IMR-90 (cell line): ENCODE measurements at regions not wholly inside any gene's neighbourhood (a gene's known extent, or its start where the extent isn't known, plus 50 kb on each side); places are given as distances from the start of the nearest gene placed in this dataset.

Source experiments
- ATAC-seq: fragments of 200-7000 bp; cut with Tn5 transposase; 2 replicates; pipeline ENCODE4 v1.9.1; 2020; ENCODE audit warnings: low read depth, mild to moderate bottlenecking, moderate library complexity
- BruUV-seq: library from RNA; stranded (reverse); fragments of 400-500 nt; replicated peaks from 2 replicates; lab custom pipeline; 2021; lab: Mats Ljungman, UMichigan
- CTCF ChIA-PET: fragments of 300-600 bp; formaldehyde crosslinking; extraction: SDS; loops from one replicate; lab custom pipeline; 2021; ENCODE audit warnings: antibody characterized with exemption; lab: Yijun Ruan, JAX
- POLR2A ChIA-PET: fragments of 300-600 bp; sonication (Branson Sonifier 250); formaldehyde crosslinking; loops from one replicate; lab custom pipeline; 2022; ENCODE audit warnings: antibody characterized with exemption; ENCODE audit not compliant: unreplicated experiment; lab: Charles Lee
- DNase-seq: peaks from one replicate; pipeline ENCODE4 v3.0.0; 2013
- H2AFZ ChIP-seq: replicated peaks from 2 replicates; pipeline ENCODE3; 2013; ENCODE audit warnings: low read length, mild to moderate bottlenecking; ENCODE audit not compliant: poor library complexity
- H2AK5ac ChIP-seq: 2 replicates; pipeline ENCODE4 v1.6.1; 2013; ENCODE audit warnings: low read depth, low read length, inconsistent platforms
- H2AK9ac ChIP-seq: replicated peaks from 2 replicates; pipeline ENCODE3; 2013; ENCODE audit warnings: mild to moderate bottlenecking, low read depth, low read length, moderate library complexity; ENCODE audit not compliant: poor library complexity
- H2BK120ac ChIP-seq: 2 replicates; pipeline ENCODE4 v1.6.1; 2013; ENCODE audit warnings: low read depth, low read length, inconsistent platforms
- H2BK15ac ChIP-seq: 3 replicates; pipeline ENCODE4 v1.6.1; 2013; ENCODE audit warnings: low read depth, low read length, inconsistent platforms
- H2BK20ac ChIP-seq: 2 replicates; pipeline ENCODE4 v1.6.1; 2013; ENCODE audit warnings: low read depth, mild to moderate bottlenecking, inconsistent platforms, low read length, moderate library complexity
- H2BK5ac ChIP-seq: 2 replicates; pipeline ENCODE4 v1.6.1; 2013; ENCODE audit warnings: mild to moderate bottlenecking, low read depth, low read length, inconsistent platforms; ENCODE audit not compliant: poor library complexity, severe bottlenecking
- H3K14ac ChIP-seq: replicated peaks from 2 replicates; pipeline ENCODE4 v1.6.1; 2013; ENCODE audit warnings: low read depth, low read length, inconsistent platforms
- H3K18ac ChIP-seq: 2 replicates; pipeline ENCODE4 v1.6.1; 2013; ENCODE audit warnings: low read depth, low read length, control low read depth
- H3K23ac ChIP-seq: 2 replicates; pipeline ENCODE4 v1.6.1; 2013; ENCODE audit warnings: low read depth, low read length, inconsistent platforms
- H3K27ac ChIP-seq: 2 replicates; pipeline ENCODE4 v1.5.1; 2013; ENCODE audit warnings: mild to moderate bottlenecking, control low read depth, low read length; ENCODE audit not compliant: insufficient read depth
- H3K27me3 ChIP-seq: 2 replicates; pipeline ENCODE4 v1.6.1; 2013; ENCODE audit warnings: low read length; ENCODE audit not compliant: control insufficient read depth, insufficient read depth
- H3K36me3 ChIP-seq: 2 replicates; pipeline ENCODE4 v1.6.1; 2013; ENCODE audit warnings: low read length, mixed read lengths; ENCODE audit not compliant: control insufficient read depth, insufficient read depth
- H3K4ac ChIP-seq: 2 replicates; pipeline ENCODE4 v1.6.1; 2013; ENCODE audit warnings: low read depth, low read length, inconsistent platforms
- H3K4me1 ChIP-seq: 2 replicates; pipeline ENCODE4 v1.6.1; 2013; ENCODE audit warnings: low read length, mixed read lengths; ENCODE audit not compliant: control insufficient read depth, insufficient read depth
- H3K4me2 ChIP-seq: 2 replicates; pipeline ENCODE4 v1.6.1; 2013; ENCODE audit warnings: low read depth, mild to moderate bottlenecking, control low read depth, low read length, moderate library complexity
- H3K4me3 ChIP-seq: 2 replicates; pipeline ENCODE4 v1.5.1; 2013; ENCODE audit warnings: low read depth, mild to moderate bottlenecking, control low read depth, low read length, moderate library complexity; ENCODE audit not compliant: insufficient read depth
- H3K56ac ChIP-seq: 2 replicates; pipeline ENCODE4 v1.6.1; 2013; ENCODE audit warnings: low read length, inconsistent platforms; ENCODE audit not compliant: insufficient read depth; ENCODE audit errors: extremely low read depth
- H3K79me1 ChIP-seq, 2 experiments: 2 replicates each; pipeline ENCODE4 v1.6.1; 2013; ENCODE audit warnings: low read length in 2 of 2, inconsistent platforms in 1 of 2, low read depth in 1 of 2
- H3K9ac ChIP-seq: 2 replicates; pipeline ENCODE4 v1.6.1; 2013; ENCODE audit warnings: low read depth, low read length, control low read depth
- H3K9me1 ChIP-seq: 2 replicates; pipeline ENCODE4 v1.6.1; 2013; ENCODE audit warnings: low read length, inconsistent platforms; ENCODE audit not compliant: insufficient read depth
- H3K9me3 ChIP-seq: 2 replicates; pipeline ENCODE4 v1.6.1; 2013; ENCODE audit warnings: low read length; ENCODE audit not compliant: control insufficient read depth, insufficient read depth
- H4K20me1 ChIP-seq: 2 replicates; pipeline ENCODE4 v1.6.1; 2013; ENCODE audit warnings: low read length, inconsistent platforms; ENCODE audit not compliant: insufficient read depth
- H4K5ac ChIP-seq: 2 replicates; pipeline ENCODE4 v1.6.1; 2013; ENCODE audit warnings: mild to moderate bottlenecking, low read depth, low read length, control low read depth
- H4K8ac ChIP-seq, 2 experiments: 2 replicates each; pipeline ENCODE4 v1.6.1; 2013; ENCODE audit warnings: low read depth in 2 of 2, low read length in 2 of 2, control low read depth in 1 of 2, inconsistent platforms in 1 of 2
- H4K91ac ChIP-seq: 2 replicates; pipeline ENCODE4 v1.6.1; 2013; ENCODE audit warnings: low read depth, low read length, inconsistent platforms; ENCODE audit not compliant: insufficient read depth
- BHLHE40 ChIP-seq: fragments of 150-350 bp; IDR thresholded peaks from 2 replicates; pipeline ENCODE4 v1.6.1; 2016; ENCODE audit warnings: mild to moderate bottlenecking, low read depth, low read length
- CEBPB ChIP-seq: IDR thresholded peaks from 2 replicates; pipeline ENCODE4 v1.6.1; 2012; ENCODE audit warnings: low read depth, low read length, improper control_type of control experiment
- CHD1 ChIP-seq: IDR thresholded peaks from 2 replicates; pipeline ENCODE4 v1.6.1; 2012; ENCODE audit warnings: low read depth, low read length, improper control_type of control experiment
- FOS ChIP-seq: fragments of 150-350 bp; IDR thresholded peaks from 2 replicates; pipeline ENCODE4 v1.6.1; 2016; ENCODE audit warnings: low read depth, low read length
- MAFK ChIP-seq: IDR thresholded peaks from 2 replicates; pipeline ENCODE4 v1.6.1; 2012; ENCODE audit warnings: low read depth, low read length, improper control_type of control experiment
- MAZ ChIP-seq: IDR thresholded peaks from 2 replicates; pipeline ENCODE4 v1.6.1; 2012; ENCODE audit warnings: low read depth, mild to moderate bottlenecking, low read length, improper control_type of control experiment, moderate library complexity, borderline replicate concordance
- MXI1 ChIP-seq: IDR thresholded peaks from 2 replicates; pipeline ENCODE4 v1.6.1; 2012; ENCODE audit warnings: low read depth, mild to moderate bottlenecking, low read length, moderate library complexity, borderline replicate concordance
- NFE2L2 ChIP-seq: fragments of 150-350 bp; IDR thresholded peaks from 2 replicates; pipeline ENCODE4 v1.6.1; 2016; ENCODE audit warnings: low read depth, mild to moderate bottlenecking, low read length
- POLR2A ChIP-seq: IDR thresholded peaks from 2 replicates; pipeline ENCODE4 v1.6.1; 2012; ENCODE audit warnings: mild to moderate bottlenecking, low read depth, low read length
- RAD21 ChIP-seq: IDR thresholded peaks from 2 replicates; pipeline ENCODE4 v1.6.1; 2012; ENCODE audit warnings: low read length, improper control_type of control experiment
- RCOR1 ChIP-seq: IDR thresholded peaks from 2 replicates; pipeline ENCODE4 v1.6.1; 2012; ENCODE audit warnings: mild to moderate bottlenecking, low read length, improper control_type of control experiment; ENCODE audit not compliant: insufficient replicate concordance
- RFX5 ChIP-seq: IDR thresholded peaks from 2 replicates; pipeline ENCODE4 v1.8.0; 2012; ENCODE audit warnings: low read depth, mild to moderate bottlenecking, low read length, moderate library complexity
- SMC3 ChIP-seq: fragments of 150-350 bp; IDR thresholded peaks from 2 replicates; pipeline ENCODE4 v1.6.1; 2016; ENCODE audit warnings: low read depth, mild to moderate bottlenecking, antibody characterized with exemption, low read length, moderate library complexity
- USF2 ChIP-seq: fragments of 150-350 bp; IDR thresholded peaks from 2 replicates; pipeline ENCODE4 v1.6.1; 2017; ENCODE audit warnings: mild to moderate bottlenecking, antibody characterized with exemption, low read length, low read depth
- WGBS, 2 experiments: methylation state at CpG; one replicate each; pipeline versions ENCODE4 v1.1.5 to v1.1.7; 2013; ENCODE audit warnings: missing lambda C conversion rate in 2 of 2; ENCODE audit not compliant: insufficient read length in 1 of 2; ENCODE audit errors: extremely low coverage in 2 of 2; 5-methylcytosine and 5-hydroxymethylcytosine counted together
- dilution Hi-C: fragments of 300-500 bp; cut with HindIII; formaldehyde crosslinking; loops from one replicate; pipeline ENCODE4 v1.14.3; 2018; ENCODE audit warnings: low sequenced_read_pairs; ENCODE audit not compliant: unreplicated experiment
- in situ Hi-C: fragments of 300-500 bp; cut with MboI; formaldehyde crosslinking; loops from 3 replicates; pipeline ENCODE4 v1.14.3; 2019; ENCODE audit warnings: low sequenced_read_pairs, inconsistent platforms, mixed read lengths
- intact Hi-C: fragments of 100-400 bp; cut with micrococcal nuclease; formaldehyde crosslinking; loops from 2 replicates; pipeline ENCODE4 v1.10.0; 2022
- TF ChIP-seq, protein P1 (sequence below): fragments of 150-350 bp; IDR thresholded peaks from 2 replicates; pipeline ENCODE4 v1.6.1; 2016; ENCODE audit warnings: low read depth, mild to moderate bottlenecking, low read length, moderate library complexity, borderline replicate concordance
- TF ChIP-seq, protein P2 (sequence below): conservative IDR thresholded peaks from 2 replicates; pipeline ENCODE4 v1.5.1; 2012; ENCODE audit warnings: mild to moderate bottlenecking, low read depth, low read length, improper control_type of control experiment

- H3K27ac ChIP-seq, result no peak overlapping the region
- no peaks in the 10 kb centered on the region for H3K9me1 ChIP-seq
- CTCF ChIA-PET, result interaction anchor here (0.7 kb wide), 1 partner anchor 720 kb away, joined by 3 read pairs; no protein-coding TSS in a partner anchor
- no peak overlapping the region for H4K8ac ChIP-seq
- H2AK5ac ChIP-seq, result no peak overlapping the region
- no peak overlapping the region for H3K23ac ChIP-seq
- dilution Hi-C loops (no loop called here), in situ Hi-C loops (no loop called here), intact Hi-C loops (no loop called here)
- no peak overlapping the region for H2BK15ac ChIP-seq
- POLR2A ChIA-PET, result no interaction called here
- no peaks in the 10 kb centered on the region for H3K4me1 ChIP-seq
- H3K4ac ChIP-seq, result no peak overlapping the region
- H3K9me3 ChIP-seq, result no peaks in the 10 kb centered on the region
- no peak overlapping the region for H3K4me3 ChIP-seq
- H3K27me3 ChIP-seq, result peaks cover 35% of the 10 kb centered on the region
- no peak overlapping the region for H2BK20ac ChIP-seq
- no peaks in the 10 kb centered on the region for H3K36me3 ChIP-seq
- H3K9ac ChIP-seq, result no peak overlapping the region
- H2BK120ac ChIP-seq, result no peak overlapping the region
- no peak overlapping the region for H3K14ac ChIP-seq
- H3K4me2 ChIP-seq, result no peak overlapping the region; the same call in 1 of the 2 replicates
- H4K5ac ChIP-seq, result no peak overlapping the region
- ATAC-seq (no peak), DNase-seq (no peak)
- H3K18ac ChIP-seq, result no peak overlapping the region
- H2BK5ac ChIP-seq, result no peak overlapping the region
- no peak overlapping the region for H2AFZ ChIP-seq
- no peak overlapping the region for H3K56ac ChIP-seq
- H3K79me1 ChIP-seq, result no peaks in the 10 kb centered on the region
- H4K91ac ChIP-seq, result no peak overlapping the region
- no peak overlapping the region for H2AK9ac ChIP-seq
- TF ChIP-seq MAZ, result no peak
- TF ChIP-seq SMC3, result no peak
- no peak for TF ChIP-seq NFE2L2
- no peak for TF ChIP-seq RCOR1
- TF ChIP-seq MXI1, result no peak
- no peak for TF ChIP-seq CEBPB
- no peak for TF ChIP-seq RFX5
- TF ChIP-seq RAD21, result no peak
- TF ChIP-seq, protein P1, sequence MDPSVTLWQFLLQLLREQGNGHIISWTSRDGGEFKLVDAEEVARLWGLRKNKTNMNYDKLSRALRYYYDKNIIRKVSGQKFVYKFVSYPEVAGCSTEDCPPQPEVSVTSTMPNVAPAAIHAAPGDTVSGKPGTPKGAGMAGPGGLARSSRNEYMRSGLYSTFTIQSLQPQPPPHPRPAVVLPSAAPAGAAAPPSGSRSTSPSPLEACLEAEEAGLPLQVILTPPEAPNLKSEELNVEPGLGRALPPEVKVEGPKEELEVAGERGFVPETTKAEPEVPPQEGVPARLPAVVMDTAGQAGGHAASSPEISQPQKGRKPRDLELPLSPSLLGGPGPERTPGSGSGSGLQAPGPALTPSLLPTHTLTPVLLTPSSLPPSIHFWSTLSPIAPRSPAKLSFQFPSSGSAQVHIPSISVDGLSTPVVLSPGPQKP, result no peak
- no peak for TF ChIP-seq POLR2A
- TF ChIP-seq FOS, result no peak
- TF ChIP-seq MAFK, result no peak
- no peak for TF ChIP-seq USF2
- TF ChIP-seq, protein P2, sequence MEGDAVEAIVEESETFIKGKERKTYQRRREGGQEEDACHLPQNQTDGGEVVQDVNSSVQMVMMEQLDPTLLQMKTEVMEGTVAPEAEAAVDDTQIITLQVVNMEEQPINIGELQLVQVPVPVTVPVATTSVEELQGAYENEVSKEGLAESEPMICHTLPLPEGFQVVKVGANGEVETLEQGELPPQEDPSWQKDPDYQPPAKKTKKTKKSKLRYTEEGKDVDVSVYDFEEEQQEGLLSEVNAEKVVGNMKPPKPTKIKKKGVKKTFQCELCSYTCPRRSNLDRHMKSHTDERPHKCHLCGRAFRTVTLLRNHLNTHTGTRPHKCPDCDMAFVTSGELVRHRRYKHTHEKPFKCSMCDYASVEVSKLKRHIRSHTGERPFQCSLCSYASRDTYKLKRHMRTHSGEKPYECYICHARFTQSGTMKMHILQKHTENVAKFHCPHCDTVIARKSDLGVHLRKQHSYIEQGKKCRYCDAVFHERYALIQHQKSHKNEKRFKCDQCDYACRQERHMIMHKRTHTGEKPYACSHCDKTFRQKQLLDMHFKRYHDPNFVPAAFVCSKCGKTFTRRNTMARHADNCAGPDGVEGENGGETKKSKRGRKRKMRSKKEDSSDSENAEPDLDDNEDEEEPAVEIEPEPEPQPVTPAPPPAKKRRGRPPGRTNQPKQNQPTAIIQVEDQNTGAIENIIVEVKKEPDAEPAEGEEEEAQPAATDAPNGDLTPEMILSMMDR, result no peak
- TF ChIP-seq BHLHE40, result no peak
- TF ChIP-seq CHD1, result no peak
- WGBS, 2 experiments, result no CpG with 5 or more reads among the region's 15 CpGs
- no TSS peak for BruUV-seq
- H4K20me1 ChIP-seq, result no peaks in the 10 kb centered on the region
These were observed 107.4 kb downstream of the TRIM27 start for GRCh38 chr6:28816339-28816908.
